GM18861 (cell line): ENCODE measurements at regions not wholly inside any gene's neighbourhood (a gene's known extent, or its start where the extent isn't known, plus 50 kb on each side); places are given as distances from the start of the nearest gene placed in this dataset.
"Not testable (repeated sequence)": the region's sequence is repeated elsewhere in the genome, so short reads cannot be mapped to it uniquely, and the experiment has no call there.

Source experiments
- ATAC-seq: cut with Tn5 transposase; IDR thresholded peaks from one replicate; pipeline ENCODE4 v1.9.1; 2021; ENCODE audit not compliant: unreplicated experiment

- ATAC-seq = no peak
Measured at GRCh38 chr5:121086671-121087070, 622.6 kb downstream of the PRR16 start.

DNA sequence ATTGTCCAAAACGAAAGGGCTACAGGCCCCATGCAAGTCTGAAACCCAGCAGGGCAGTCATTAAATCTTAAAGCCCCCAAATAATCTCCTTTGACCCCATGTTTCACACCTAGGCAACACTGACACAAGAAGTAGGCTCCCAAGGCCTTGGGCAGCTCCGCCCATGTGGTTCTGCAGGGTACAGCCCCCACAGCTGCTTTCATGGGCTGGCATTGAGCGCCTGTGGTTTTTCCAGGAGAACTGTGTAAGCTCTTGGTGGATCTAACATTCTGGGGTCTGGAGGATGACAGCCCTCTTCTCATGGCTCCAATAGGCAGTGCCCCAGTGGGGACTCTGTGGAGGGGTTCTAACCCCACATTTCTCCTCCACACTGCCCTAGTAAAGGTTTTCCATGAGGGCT, 623.5 kb downstream of the PRR16 start:
- no peak for ATAC-seq

GRCh38 chr5:121088341-121088740, 624.2 kb downstream of the PRR16 start:
- no peak for ATAC-seq

- ATAC-seq = no peak
Measured at GRCh38 chr5:121090822-121091221, 626.7 kb downstream of the PRR16 start.

DNA sequence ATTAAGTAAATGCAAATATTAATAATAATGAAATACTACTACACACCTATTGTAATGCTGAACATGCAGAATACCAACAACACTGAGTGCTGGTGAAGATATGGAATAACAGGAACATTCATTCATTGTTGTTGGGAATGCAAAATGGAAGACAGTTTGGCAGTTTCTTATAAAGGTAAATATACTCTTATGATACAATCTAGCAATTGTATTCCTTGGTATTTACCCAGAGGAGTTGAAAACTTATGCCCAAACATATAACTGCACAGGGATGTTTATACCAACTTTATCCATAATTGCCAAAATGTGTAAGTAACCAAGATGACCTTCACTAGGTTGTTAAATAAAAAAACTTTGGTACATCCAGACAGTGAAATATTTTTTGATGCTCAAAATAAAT, 636.8 kb downstream of the PRR16 start:
- ATAC-seq = no peak

- no peak for ATAC-seq
Measured at GRCh38 chr5:121105921-121106320, 641.8 kb downstream of the PRR16 start.

GRCh38 chr5:121106721-121107690, 642.9 kb downstream of the PRR16 start:
- not testable (repeated sequence) for ATAC-seq

GRCh38 chr5:121108725-121109124, 644.6 kb downstream of the PRR16 start:
- ATAC-seq = no peak

- no peak for ATAC-seq
Measured at GRCh38 chr5:121109817-121110216, 645.7 kb downstream of the PRR16 start.

GRCh38 chr5:121121786-121122185, 657.7 kb downstream of the PRR16 start:
- ATAC-seq = no peak

- no peak for ATAC-seq
Measured at GRCh38 chr5:121138495-121138907, 674.4 kb downstream of the PRR16 start.

DNA sequence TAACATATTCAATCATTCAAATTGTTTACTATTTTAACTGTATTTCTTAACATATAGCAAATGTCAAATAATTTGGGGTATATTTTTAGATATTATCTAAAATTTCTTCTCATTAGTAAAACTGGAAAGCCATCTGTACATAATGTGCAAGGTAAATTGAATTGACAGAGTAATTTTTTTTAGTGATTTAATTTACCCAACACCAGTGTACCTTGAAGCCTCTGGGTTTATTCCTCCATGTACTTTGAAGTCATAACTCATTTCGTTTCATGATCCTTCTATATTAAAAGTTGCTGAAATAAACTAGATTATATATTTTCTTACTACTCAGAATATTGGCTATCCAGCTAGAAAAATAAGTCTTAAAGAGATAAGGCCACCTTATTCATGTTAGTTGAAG, 674.9 kb downstream of the PRR16 start:
- no peak for ATAC-seq

DNA sequence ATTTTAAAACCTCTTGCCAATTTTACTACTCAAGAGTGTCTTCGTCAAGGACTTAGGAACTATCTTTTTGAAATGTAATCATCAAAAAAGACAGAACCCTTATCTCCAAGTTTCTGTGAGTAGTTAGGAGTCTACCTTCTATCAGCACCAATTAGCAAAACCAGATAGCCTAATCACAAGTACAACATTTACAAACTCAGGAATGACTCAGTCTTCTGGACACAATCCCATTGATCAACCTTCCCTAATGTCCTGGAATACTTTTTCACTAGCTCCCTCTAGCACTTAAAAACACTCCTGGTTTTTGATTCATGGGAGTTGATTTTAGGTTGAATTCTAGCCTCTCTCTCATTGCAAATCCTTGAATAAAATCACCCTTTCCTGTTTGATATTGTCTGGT, 680.7 kb downstream of the PRR16 start:
- no peak for ATAC-seq

GRCh38 chr5:121151534-121151933, 687.4 kb downstream of the PRR16 start:
- no peak for ATAC-seq

- peak; percentile 36 for ATAC-seq
Measured at GRCh38 chr5:121152411-121152810, 688.3 kb downstream of the PRR16 start.

GRCh38 chr5:121156565-121156964, 692.5 kb downstream of the PRR16 start:
- ATAC-seq = no peak

DNA sequence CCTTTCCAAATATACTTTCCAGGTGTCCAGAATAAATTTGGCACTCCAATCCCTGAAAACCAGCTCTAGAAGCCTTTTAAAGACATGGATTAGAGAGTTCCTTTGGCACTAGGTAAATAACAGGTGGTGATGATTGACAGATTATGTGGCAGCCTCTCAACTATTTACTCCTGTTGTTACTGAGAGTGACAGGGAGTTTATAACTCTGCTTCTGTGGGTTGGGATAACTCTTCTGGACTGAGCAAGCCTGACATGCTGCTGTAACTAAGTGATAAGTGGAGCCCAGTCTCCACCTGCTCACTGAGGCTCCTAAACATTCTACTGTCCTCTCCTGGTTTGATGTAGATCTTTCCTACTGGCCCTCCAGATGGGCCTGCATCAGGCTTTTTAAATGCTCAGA, 693.2 kb upstream of the FTMT start:
- no peak for ATAC-seq

DNA sequence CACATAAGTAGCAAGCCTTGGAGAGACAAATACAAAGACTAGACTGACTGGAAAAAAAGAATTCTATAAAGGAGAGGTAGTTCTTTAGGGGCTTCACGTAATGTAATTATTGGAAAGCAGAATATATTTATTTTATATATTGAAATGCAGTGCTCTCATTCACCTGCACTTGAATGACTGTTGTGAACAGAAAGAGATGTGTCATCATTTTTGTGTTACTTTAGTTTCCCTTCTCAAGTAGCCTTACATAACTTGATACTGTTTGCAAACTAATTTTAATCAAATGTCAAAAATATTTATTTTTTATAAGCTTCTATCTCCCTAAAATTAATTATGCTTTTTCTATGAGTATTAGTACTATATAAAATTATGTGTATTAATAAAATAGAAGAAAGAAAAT, 691.1 kb upstream of the FTMT start:
- no peak for ATAC-seq

GRCh38 chr5:121164632-121165031, 687.0 kb upstream of the FTMT start:
- ATAC-seq = no peak

GRCh38 chr5:121171361-121171760, 680.3 kb upstream of the FTMT start:
- ATAC-seq = no peak

GRCh38 chr5:121171834-121172233, 679.8 kb upstream of the FTMT start:
- no peak for ATAC-seq

DNA sequence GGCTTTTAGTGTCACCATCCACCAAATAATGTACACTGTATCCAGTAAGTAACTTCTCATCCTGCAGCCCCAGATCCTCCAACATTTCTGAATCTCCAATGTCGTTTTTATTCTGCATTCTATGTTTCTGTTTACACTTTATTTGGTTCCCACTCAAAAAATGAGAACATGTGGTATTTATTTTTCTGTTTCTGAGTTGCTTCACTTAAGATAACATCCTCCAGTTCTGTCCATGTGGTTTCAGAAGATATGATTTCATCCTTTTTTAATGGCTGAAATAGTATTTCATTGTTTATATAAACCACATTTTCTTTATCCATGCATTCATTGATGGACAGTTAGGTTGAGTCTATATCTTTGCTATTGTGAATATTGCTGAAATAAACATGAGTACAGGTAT, 677.3 kb upstream of the FTMT start:
- ATAC-seq = no peak

DNA sequence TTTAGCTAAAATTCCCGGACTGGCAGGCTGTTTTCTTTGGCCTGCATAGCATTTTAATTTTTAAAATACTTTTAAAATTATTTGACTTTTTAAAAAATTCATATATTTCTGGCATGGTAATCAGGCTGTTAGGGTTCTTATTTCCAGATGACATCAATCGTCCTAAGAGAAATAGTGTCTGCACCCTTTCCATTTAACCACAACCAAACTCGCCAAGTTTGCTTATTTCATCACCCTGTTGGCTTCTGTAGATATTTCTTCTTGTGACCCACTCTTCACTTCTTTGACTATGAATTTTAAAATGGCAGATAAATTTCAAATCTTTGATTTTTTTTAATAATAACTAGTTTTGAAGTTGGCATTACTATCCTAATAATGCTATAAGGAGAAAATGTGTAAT, 675.7 kb upstream of the FTMT start:
- no peak for ATAC-seq
